PC-9 (cell line): ENCODE measurements at regions not wholly inside any gene's neighbourhood (a gene's known extent, or its start where the extent isn't known, plus 50 kb on each side); places are given as distances from the start of the nearest gene placed in this dataset.

Experiments
- CTCF ChIP-seq: fragments of 200-600 bp; sonication (generic); conservative IDR thresholded peaks from 2 replicates; pipeline ENCODE4 v1.6.1; 2017; ENCODE audit warnings: mixed run types, antibody characterized with exemption, mild to moderate bottlenecking, moderate library complexity
- EZH2 ChIP-seq: fragments of 200-600 bp; sonication (generic); IDR thresholded peaks from 2 replicates; pipeline ENCODE4 v1.8.0; 2017; ENCODE audit warnings: antibody characterized with exemption, low read depth

DNA sequence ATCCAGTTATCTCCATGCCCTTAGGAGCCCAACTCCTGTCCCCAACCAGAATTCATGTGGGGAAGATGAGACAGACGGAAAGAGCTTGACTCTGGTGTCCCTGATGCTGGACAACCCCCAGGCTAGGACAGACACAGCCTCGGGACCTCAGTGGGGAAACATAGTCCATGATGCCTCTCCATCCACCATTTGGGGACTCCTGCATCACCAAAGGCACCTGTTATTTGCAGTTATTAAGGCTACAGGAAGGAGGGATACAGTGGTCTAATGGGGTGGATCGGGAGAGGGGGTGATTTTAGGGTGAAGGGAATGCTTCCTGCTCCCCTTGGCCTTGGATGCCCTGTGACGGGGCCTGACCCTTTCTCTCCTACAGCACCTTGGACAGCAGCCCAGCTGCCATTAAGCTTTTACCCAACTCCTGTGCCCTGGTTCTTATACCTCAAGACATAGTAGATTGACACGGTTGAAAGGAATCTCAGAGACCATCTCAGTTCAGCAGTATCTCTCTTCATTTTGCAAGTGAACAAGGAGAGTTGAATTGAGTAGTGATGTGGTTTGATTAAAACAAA, 111.6 kb downstream of the MATN1 start:
- TF ChIP-seq CTCF (no peak), EZH2 (no peak)
